K562 (cell line): ENCODE measurements at regions not wholly inside any gene's neighbourhood (a gene's known extent, or its start where the extent isn't known, plus 50 kb on each side); places are given as distances from the start of the nearest gene placed in this dataset.

Experiments
- ATAC-seq: fragments of 200-7000 bp; cut with Tn5 transposase; 3 replicates; pipeline ENCODE4 v1.9.1; 2020; ENCODE audit warnings: moderate library complexity
- BruUV-seq: library from RNA; stranded (reverse); fragments of 400-500 nt; replicated peaks from 2 replicates; lab custom pipeline; 2021; lab: Mats Ljungman, UMichigan
- CTCF ChIA-PET: fragments of 300-600 bp; formaldehyde crosslinking; extraction: SDS; loops from one replicate; lab custom pipeline; 2021; ENCODE audit warnings: low intra/inter-chr PET ratio; lab: Yijun Ruan, JAX
- POLR2A ChIA-PET: fragments of 300-600, 350-650 bp; sonication (Branson Sonifier 250); formaldehyde crosslinking; extraction: SDS; loops from one replicate; lab custom pipeline; 2021; ENCODE audit warnings: antibody characterized with exemption, inconsistent platforms; lab: Yijun Ruan, JAX
- DNase-seq, 4 experiments: peaks; one replicate each; pipeline versions ENCODE4 v3.0.0 to v3.0.0-alpha.2; 2011 to 2018; ENCODE audit warnings: low spot score in 3 of 4, mixed read lengths in 3 of 4; ENCODE audit errors: extremely low read depth in 1 of 4
- FAIRE-seq: peaks from 2 replicates; lab custom pipeline; 2011; peaks lifted over from hg19 to GRCh38; lab: Jason Lieb, UNC
- H2AFZ ChIP-seq: 2 replicates; pipeline ENCODE4 v1.6.0; 2011; ENCODE audit warnings: low read depth, low read length, control low read depth, inconsistent platforms
- H3K27ac ChIP-seq: fragments of 200-600 bp; 3 replicates; pipeline ENCODE4 v1.8.0; 2011; ENCODE audit warnings: low read depth, mild to moderate bottlenecking, control low read depth, inconsistent platforms, low read length, moderate library complexity, mixed read lengths; ENCODE audit errors: extremely low read depth
- H3K27me3 ChIP-seq, 2 experiments: fragments of 300-600 bp in 1 of 2; 2 replicates in 1 of 2; 3 replicates in 1 of 2; pipeline versions ENCODE4 v1.6.0 to v1.8.0; 2011; ENCODE audit warnings: inconsistent platforms in 2 of 2, low read length in 2 of 2, mild to moderate bottlenecking in 1 of 2, mixed read lengths in 1 of 2, moderate library complexity in 1 of 2; ENCODE audit not compliant: control insufficient read depth in 2 of 2, insufficient read depth in 2 of 2
- H3K36me3 ChIP-seq: fragments of 300-600 bp; 3 replicates; pipeline ENCODE4 v1.8.0; 2011; ENCODE audit warnings: mild to moderate bottlenecking, low read length, inconsistent platforms; ENCODE audit not compliant: control insufficient read depth, insufficient read depth
- H3K4me1 ChIP-seq, 2 experiments: fragments of 200-600 bp in 1 of 2; replicated peaks in 1 of 2; 2 replicates in 1 of 2; 3 replicates in 1 of 2; pipeline versions ENCODE4 v1.5.1 to v1.8.0; 2011; ENCODE audit warnings: inconsistent platforms in 2 of 2, low read length in 2 of 2, mild to moderate bottlenecking in 1 of 2, mixed read lengths in 1 of 2, moderate library complexity in 1 of 2; ENCODE audit not compliant: control insufficient read depth in 2 of 2, insufficient read depth in 2 of 2
- H3K4me2 ChIP-seq: 2 replicates; pipeline ENCODE4 v1.6.1; 2011; ENCODE audit warnings: low read length, control low read depth, inconsistent platforms, mixed read lengths; ENCODE audit not compliant: insufficient read depth
- H3K4me3 ChIP-seq: fragments of 200-600 bp; sonication (generic), shearing (Covaris generic); 2 replicates; pipeline ENCODE4 v1.5.1; 2016; ENCODE audit warnings: control low read depth, inconsistent platforms
- H3K79me2 ChIP-seq: fragments of 200-600 bp; 3 replicates; pipeline ENCODE4 v1.8.0; 2011; ENCODE audit warnings: low read length, inconsistent platforms; ENCODE audit not compliant: control insufficient read depth, insufficient read depth
- H3K9ac ChIP-seq, 2 experiments: 2 replicates each; pipeline versions ENCODE4 v1.6.0 to v1.6.1; 2011; ENCODE audit warnings: low read depth in 2 of 2, low read length in 2 of 2, control low read depth in 1 of 2, inconsistent platforms in 1 of 2, mild to moderate bottlenecking in 1 of 2, mixed read lengths in 1 of 2; ENCODE audit not compliant: insufficient read depth in 1 of 2
- H3K9me1 ChIP-seq: one replicate; pipeline ENCODE4 v1.6.0; 2011; ENCODE audit warnings: inconsistent platforms, mild to moderate bottlenecking, low read length, moderate library complexity; ENCODE audit not compliant: control insufficient read depth, insufficient read depth
- H3K9me3 ChIP-seq: replicated peaks from 2 replicates; pipeline ENCODE4 v1.5.1; 2011; ENCODE audit warnings: low read depth, low read length, inconsistent platforms; ENCODE audit not compliant: control insufficient read depth, insufficient read depth
- H4K20me1 ChIP-seq: replicated peaks from 2 replicates; pipeline ENCODE4 v1.6.1; 2011; ENCODE audit warnings: low read length, inconsistent platforms, mixed read lengths; ENCODE audit not compliant: control insufficient read depth, insufficient read depth
- CBX8 ChIP-seq: fragments of 200-600 bp; sonication (generic); IDR thresholded peaks from 2 replicates; pipeline ENCODE4 v1.6.1; 2012; ENCODE audit warnings: borderline replicate concordance, mixed run types, low read depth, mild to moderate bottlenecking, moderate library complexity, mixed read lengths, low read length, control low read depth, inconsistent platforms; ENCODE audit not compliant: poor library complexity, severe bottlenecking; ENCODE audit errors: extremely low read depth
- CCNT2 ChIP-seq: IDR thresholded peaks from 2 replicates; pipeline ENCODE4 v1.6.1; 2011; ENCODE audit warnings: borderline replicate concordance, low read depth, mild to moderate bottlenecking, moderate library complexity, mixed read lengths, low read length; ENCODE audit not compliant: insufficient read length; ENCODE audit errors: extremely low read depth
- CHD1 ChIP-seq: fragments of 200-600 bp; sonication (generic); IDR thresholded peaks from one replicate; pipeline ENCODE4 v1.6.1; 2012; ENCODE audit warnings: mild to moderate bottlenecking, moderate library complexity, low read length, inconsistent platforms
- GTF2E2 ChIP-seq: fragments of 200-800 bp; sonication (Bioruptor generic); IDR thresholded peaks from 2 replicates; pipeline ENCODE4 v1.6.1; 2016; ENCODE audit warnings: missing genetic modification characterization, missing compliant biosample characterization
- HMG20A ChIP-seq: fragments of 450-650 bp; formaldehyde crosslinking; conservative IDR thresholded peaks from 2 replicates; pipeline ENCODE4 v1.4.0; 2020; ENCODE audit warnings: mild to moderate bottlenecking, mixed read lengths
- KAT7 ChIP-seq: sonication (generic); formaldehyde crosslinking; IDR thresholded peaks from 2 replicates; pipeline ENCODE4 v1.8.0; 2022; ENCODE audit warnings: missing genetic modification reagents, mild to moderate bottlenecking, borderline replicate concordance
- RUNX1 ChIP-seq: sonication (generic); IDR thresholded peaks from 2 replicates; pipeline ENCODE4 v1.6.1; 2016; ENCODE audit warnings: antibody characterized with exemption, low read depth
- SLC30A9 ChIP-seq: fragments of 250-450 bp; sonication (Bioruptor Pico); IDR thresholded peaks from 2 replicates; pipeline ENCODE4 v1.8.0; 2022; ENCODE audit warnings: mild to moderate bottlenecking, moderate library complexity
- SMAD3 ChIP-seq: fragments of 450-650 bp; formaldehyde crosslinking; conservative IDR thresholded peaks from 2 replicates; pipeline ENCODE4 v1.4.0; 2020; ENCODE audit warnings: mild to moderate bottlenecking
- SP2 ChIP-seq: IDR thresholded peaks from 2 replicates; pipeline ENCODE4 v1.6.1; 2011; ENCODE audit warnings: mild to moderate bottlenecking, low read depth, low read length, moderate library complexity; ENCODE audit not compliant: poor library complexity, severe bottlenecking; ENCODE audit errors: extremely low read depth
- TAF15 ChIP-seq: fragments of 200-400 bp; formaldehyde crosslinking; IDR thresholded peaks from 2 replicates; pipeline ENCODE4 v1.6.1; 2017; ENCODE audit warnings: mild to moderate bottlenecking, low read depth, low read length, moderate library complexity
- WHSC1 ChIP-seq: IDR thresholded peaks from one replicate; pipeline ENCODE4 v1.6.1; 2012; ENCODE audit warnings: low read length, control low read depth, inconsistent platforms
- ZNF146 ChIP-seq: IDR thresholded peaks from one replicate; pipeline ENCODE4 v1.6.1; 2018; ENCODE audit warnings: missing compliant biosample characterization; ENCODE audit not compliant: unreplicated experiment
- ZNF232 ChIP-seq: sonication (generic); formaldehyde crosslinking; IDR thresholded peaks from 2 replicates; pipeline ENCODE4 v1.8.0; 2022; ENCODE audit warnings: mild to moderate bottlenecking, missing genetic modification reagents
- ZNF431 ChIP-seq: sonication (generic); formaldehyde crosslinking; IDR thresholded peaks from 2 replicates; pipeline ENCODE4 v1.8.0; 2022; ENCODE audit warnings: mild to moderate bottlenecking, missing genetic modification reagents
- ZNF830 ChIP-seq: fragments of 250-450 bp; sonication (Bioruptor Pico); IDR thresholded peaks from 2 replicates; pipeline ENCODE4 v1.5.0; 2021; ENCODE audit warnings: mild to moderate bottlenecking
- WGBS: fragments of 100-300 bp; shearing (Covaris generic); methylation state at CpG from one replicate; pipeline ENCODE4 v1.1.6; 2016; ENCODE audit warnings: low coverage, mixed read lengths; ENCODE audit not compliant: insufficient coverage; ENCODE audit errors: missing lambda C conversion rate; 5-methylcytosine and 5-hydroxymethylcytosine counted together
- in situ Hi-C: fragments of 300-500 bp; cut with MboI; formaldehyde crosslinking; loops from 4 replicates; pipeline ENCODE4 v1.15.0; 2018; ENCODE audit warnings: inconsistent platforms, mixed read lengths
- intact Hi-C: fragments of 100-400 bp; cut with micrococcal nuclease; formaldehyde crosslinking; loops from 2 replicates; pipeline ENCODE4 v1.14.2; 2022
- TF ChIP-seq, protein P1 (sequence below): fragments of 450-650 bp; IDR thresholded peaks from 2 replicates; pipeline ENCODE4 v1.7.0; 2016; ENCODE audit warnings: borderline replicate concordance
- TF ChIP-seq, protein P2 (sequence below): sonication (generic); formaldehyde crosslinking; IDR thresholded peaks from 2 replicates; pipeline ENCODE4 v1.8.1; 2023; ENCODE audit warnings: mild to moderate bottlenecking, missing genetic modification reagents
- TF ChIP-seq, protein P3 (sequence below): sonication (generic); formaldehyde crosslinking; IDR thresholded peaks from 2 replicates; pipeline ENCODE4 v1.8.0; 2022; ENCODE audit warnings: missing genetic modification reagents, mild to moderate bottlenecking, moderate library complexity, borderline replicate concordance

DNA sequence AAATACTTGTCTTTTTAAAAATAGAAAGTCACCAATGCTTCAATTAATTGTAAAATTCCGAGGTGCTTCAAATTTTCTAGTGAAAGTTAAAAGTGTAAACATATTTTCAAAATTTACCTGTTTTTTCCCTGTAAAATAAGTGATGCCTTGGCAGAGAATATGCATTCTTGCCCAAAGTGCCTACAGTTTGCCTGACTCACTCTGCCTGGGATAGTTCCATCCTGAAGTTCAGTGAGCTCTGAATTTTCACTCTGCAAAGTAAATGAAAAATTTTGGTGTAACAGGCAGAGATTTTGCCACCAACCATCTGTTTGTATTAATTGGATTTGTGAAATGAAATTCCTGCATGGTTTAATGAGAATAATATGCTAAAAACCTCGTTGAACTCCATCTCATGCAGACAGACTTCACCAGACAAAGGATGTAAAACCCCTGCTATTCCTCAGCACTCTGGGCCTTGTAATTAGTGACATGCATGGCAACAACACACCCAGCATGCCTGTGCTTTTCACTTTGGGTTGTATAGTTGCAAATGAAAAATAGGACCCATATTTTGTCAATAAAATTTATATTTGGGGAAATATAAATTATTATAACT lies 117.4 kb upstream of the GNAI1 start:
- Histone ChIP-seq H3K79me2 (no peaks in the 10 kb centered on the region), H3K9me1 (no peaks in the 10 kb centered on the region), H3K27ac (no peak overlapping the region), H3K4me1 (no peaks in the 10 kb centered on the region), H3K36me3 (no peaks in the 10 kb centered on the region), H4K20me1 (no peaks in the 10 kb centered on the region), H3K27me3 (no peaks in the 10 kb centered on the region), H3K9ac (no peak overlapping the region), H3K9me3 (no peaks in the 10 kb centered on the region; the same call in 1 of the 2 replicates), H2AFZ (no peak overlapping the region), H3K4me3 (no peak overlapping the region), H3K4me2 (no peak overlapping the region)
- ATAC-seq (no peak), DNase-seq (no peak), FAIRE-seq (no peak)
- ChIA-PET POLR2A (no interaction called here), CTCF (no interaction called here)
- BruUV-seq = no TSS peak
- TF ChIP-seq, protein P1, sequence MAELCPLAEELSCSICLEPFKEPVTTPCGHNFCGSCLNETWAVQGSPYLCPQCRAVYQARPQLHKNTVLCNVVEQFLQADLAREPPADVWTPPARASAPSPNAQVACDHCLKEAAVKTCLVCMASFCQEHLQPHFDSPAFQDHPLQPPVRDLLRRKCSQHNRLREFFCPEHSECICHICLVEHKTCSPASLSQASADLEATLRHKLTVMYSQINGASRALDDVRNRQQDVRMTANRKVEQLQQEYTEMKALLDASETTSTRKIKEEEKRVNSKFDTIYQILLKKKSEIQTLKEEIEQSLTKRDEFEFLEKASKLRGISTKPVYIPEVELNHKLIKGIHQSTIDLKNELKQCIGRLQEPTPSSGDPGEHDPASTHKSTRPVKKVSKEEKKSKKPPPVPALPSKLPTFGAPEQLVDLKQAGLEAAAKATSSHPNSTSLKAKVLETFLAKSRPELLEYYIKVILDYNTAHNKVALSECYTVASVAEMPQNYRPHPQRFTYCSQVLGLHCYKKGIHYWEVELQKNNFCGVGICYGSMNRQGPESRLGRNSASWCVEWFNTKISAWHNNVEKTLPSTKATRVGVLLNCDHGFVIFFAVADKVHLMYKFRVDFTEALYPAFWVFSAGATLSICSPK = no peak
- TF ChIP-seq KAT7 (no peak), GTF2E2 (tag) (no peak), HMG20A (CRISPR knock-in tag) (no peak), WHSC1 (no peak), CCNT2 (no peak), CHD1 (no peak), SLC30A9 (CRISPR knock-in tag) (no peak), ZNF830 (no peak), ZNF232 (CRISPR knock-in tag) (no peak), TAF15 (no peak), CBX8 (no peak), RUNX1 (no peak), SMAD3 (CRISPR knock-in tag) (no peak), ZNF146 (no peak), ZNF431 (CRISPR knock-in tag) (no peak), SP2 (no peak)
- TF ChIP-seq, protein P2, sequence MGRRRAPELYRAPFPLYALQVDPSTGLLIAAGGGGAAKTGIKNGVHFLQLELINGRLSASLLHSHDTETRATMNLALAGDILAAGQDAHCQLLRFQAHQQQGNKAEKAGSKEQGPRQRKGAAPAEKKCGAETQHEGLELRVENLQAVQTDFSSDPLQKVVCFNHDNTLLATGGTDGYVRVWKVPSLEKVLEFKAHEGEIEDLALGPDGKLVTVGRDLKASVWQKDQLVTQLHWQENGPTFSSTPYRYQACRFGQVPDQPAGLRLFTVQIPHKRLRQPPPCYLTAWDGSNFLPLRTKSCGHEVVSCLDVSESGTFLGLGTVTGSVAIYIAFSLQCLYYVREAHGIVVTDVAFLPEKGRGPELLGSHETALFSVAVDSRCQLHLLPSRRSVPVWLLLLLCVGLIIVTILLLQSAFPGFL (CRISPR knock-in tag) = no peak
- TF ChIP-seq, protein P3, sequence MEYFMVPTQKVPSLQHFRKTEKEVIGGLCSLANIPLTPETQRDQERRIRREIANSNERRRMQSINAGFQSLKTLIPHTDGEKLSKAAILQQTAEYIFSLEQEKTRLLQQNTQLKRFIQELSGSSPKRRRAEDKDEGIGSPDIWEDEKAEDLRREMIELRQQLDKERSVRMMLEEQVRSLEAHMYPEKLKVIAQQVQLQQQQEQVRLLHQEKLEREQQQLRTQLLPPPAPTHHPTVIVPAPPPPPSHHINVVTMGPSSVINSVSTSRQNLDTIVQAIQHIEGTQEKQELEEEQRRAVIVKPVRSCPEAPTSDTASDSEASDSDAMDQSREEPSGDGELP (CRISPR knock-in tag) = no peak
- WGBS = 0% methylated on average over 2 of the region's 2 CpGs
- intact Hi-C loops = loop anchor here (5.0 to 10.0 kb wide), 2 partner anchors 1882 to 1995 kb away; no protein-coding TSS in a partner anchor
- in situ Hi-C loops = no loop called here
